ENCODE measurements at regions not wholly inside any gene's neighbourhood (a gene's known extent, or its start where the extent isn't known, plus 50 kb on each side); places are given as distances from the start of the nearest gene placed in this dataset.
"Not testable (repeated sequence)": the region's sequence is repeated elsewhere in the genome, so short reads cannot be mapped to it uniquely, and the experiment has no call there.

- Histone ChIP-seq H3K4me1 (ENCODE audit: control insufficient read depth in 1 of 2, low read depth in 2 of 2) (no peaks in the 10 kb centered on the region), H3K27me3 (replicated peaks; ENCODE audit: insufficient read depth) (no peaks in the 10 kb centered on the region), H3K4me3 (no peak overlapping the region), H3K27ac (no peak overlapping the region), H3K9me3 (no peaks in the 10 kb centered on the region), H3K36me3 (no peaks in the 10 kb centered on the region)
- DNase-seq (ENCODE audit: low spot score): no peak
- no peak for ATAC-seq (ENCODE audit: insufficient number of reproducible peaks, low FRiP score, low read depth)
- TF ChIP-seq, protein P1, sequence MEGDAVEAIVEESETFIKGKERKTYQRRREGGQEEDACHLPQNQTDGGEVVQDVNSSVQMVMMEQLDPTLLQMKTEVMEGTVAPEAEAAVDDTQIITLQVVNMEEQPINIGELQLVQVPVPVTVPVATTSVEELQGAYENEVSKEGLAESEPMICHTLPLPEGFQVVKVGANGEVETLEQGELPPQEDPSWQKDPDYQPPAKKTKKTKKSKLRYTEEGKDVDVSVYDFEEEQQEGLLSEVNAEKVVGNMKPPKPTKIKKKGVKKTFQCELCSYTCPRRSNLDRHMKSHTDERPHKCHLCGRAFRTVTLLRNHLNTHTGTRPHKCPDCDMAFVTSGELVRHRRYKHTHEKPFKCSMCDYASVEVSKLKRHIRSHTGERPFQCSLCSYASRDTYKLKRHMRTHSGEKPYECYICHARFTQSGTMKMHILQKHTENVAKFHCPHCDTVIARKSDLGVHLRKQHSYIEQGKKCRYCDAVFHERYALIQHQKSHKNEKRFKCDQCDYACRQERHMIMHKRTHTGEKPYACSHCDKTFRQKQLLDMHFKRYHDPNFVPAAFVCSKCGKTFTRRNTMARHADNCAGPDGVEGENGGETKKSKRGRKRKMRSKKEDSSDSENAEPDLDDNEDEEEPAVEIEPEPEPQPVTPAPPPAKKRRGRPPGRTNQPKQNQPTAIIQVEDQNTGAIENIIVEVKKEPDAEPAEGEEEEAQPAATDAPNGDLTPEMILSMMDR (IDR thresholded peaks at IDR 0.05): no peak
Observed at GRCh38 chr6:86516087-86516486, 421.2 kb upstream of the HTR1E start.

GRCh38 chr6:86511962-86512361, 425.4 kb upstream of the HTR1E start:
- Histone ChIP-seq H3K4me1 (ENCODE audit: control insufficient read depth in 1 of 2, low read depth in 2 of 2) (no peaks in the 10 kb centered on the region), H3K27ac (no peak overlapping the region), H3K4me3 (no peak overlapping the region), H3K9me3 (no peaks in the 10 kb centered on the region), H3K27me3 (replicated peaks; ENCODE audit: insufficient read depth) (no peaks in the 10 kb centered on the region), H3K36me3 (no peaks in the 10 kb centered on the region)
- TF ChIP-seq, protein P1 (IDR thresholded peaks at IDR 0.05): no peak
- no peak for ATAC-seq (ENCODE audit: insufficient number of reproducible peaks, low FRiP score, low read depth)
- no peak for DNase-seq (ENCODE audit: low spot score)

DNA sequence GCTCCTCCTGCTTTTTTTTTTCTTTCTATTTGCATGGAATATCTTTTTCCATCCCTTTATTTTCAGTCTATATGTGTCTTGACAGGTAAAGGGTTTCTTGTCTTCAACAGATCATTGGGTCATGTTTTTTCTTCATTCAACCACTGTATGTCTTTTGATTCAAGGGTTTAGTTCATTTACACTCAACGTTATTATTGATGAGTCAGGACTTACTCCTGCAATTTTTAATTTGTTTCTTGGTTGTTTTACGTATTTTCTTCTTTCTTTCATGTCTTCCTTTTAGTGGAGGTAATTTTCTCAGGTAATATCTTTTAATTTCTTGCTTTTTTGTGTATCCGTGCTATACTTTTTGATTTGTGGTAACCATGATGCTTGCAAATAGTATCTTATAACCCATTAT, 429.1 kb upstream of the HTR1E start:
- Histone ChIP-seq H3K4me1 (ENCODE audit: control insufficient read depth in 1 of 2, low read depth in 2 of 2) (no peaks in the 10 kb centered on the region), H3K9me3 (no peaks in the 10 kb centered on the region), H3K4me3 (no peak overlapping the region), H3K36me3 (no peaks in the 10 kb centered on the region), H3K27ac (no peak overlapping the region), H3K27me3 (replicated peaks; ENCODE audit: insufficient read depth) (no peaks in the 10 kb centered on the region)
- DNase-seq (ENCODE audit: low spot score): no peak
- TF ChIP-seq, protein P1 (IDR thresholded peaks at IDR 0.05): no peak
- ATAC-seq (ENCODE audit: insufficient number of reproducible peaks, low FRiP score, low read depth): no peak

DNA sequence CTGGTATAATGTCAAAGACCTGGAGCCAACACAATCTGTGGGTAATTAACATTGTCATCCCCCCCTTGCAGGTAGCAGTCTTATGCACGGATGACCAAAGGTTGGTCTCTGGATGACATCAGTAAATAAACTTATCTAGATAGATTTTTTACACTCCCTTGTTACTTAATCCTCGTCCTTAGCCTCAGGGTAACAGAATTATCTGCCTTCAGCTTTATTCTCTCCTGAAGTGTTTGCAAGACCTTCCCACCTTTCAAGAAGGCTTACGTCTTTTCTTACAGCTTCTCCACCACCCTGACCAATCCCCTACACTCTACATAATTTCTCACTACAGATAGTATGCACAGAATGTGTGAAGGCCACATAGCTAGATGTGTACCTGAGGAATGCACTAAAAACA, 434.8 kb upstream of the HTR1E start:
- H3K9me3 ChIP-seq: no peaks in the 10 kb centered on the region
- TF ChIP-seq, protein P1 (IDR thresholded peaks at IDR 0.05): no peak
- no peaks in the 10 kb centered on the region for H3K4me1 ChIP-seq (ENCODE audit: control insufficient read depth in 1 of 2, low read depth in 2 of 2)
- DNase-seq (ENCODE audit: low spot score): no peak
- H3K27ac ChIP-seq: no peak overlapping the region
- no peaks in the 10 kb centered on the region for H3K36me3 ChIP-seq
- no peak for ATAC-seq (ENCODE audit: insufficient number of reproducible peaks, low FRiP score, low read depth)
- H3K4me3 ChIP-seq: no peak overlapping the region
- H3K27me3 ChIP-seq (replicated peaks; ENCODE audit: insufficient read depth): no peaks in the 10 kb centered on the region

DNA sequence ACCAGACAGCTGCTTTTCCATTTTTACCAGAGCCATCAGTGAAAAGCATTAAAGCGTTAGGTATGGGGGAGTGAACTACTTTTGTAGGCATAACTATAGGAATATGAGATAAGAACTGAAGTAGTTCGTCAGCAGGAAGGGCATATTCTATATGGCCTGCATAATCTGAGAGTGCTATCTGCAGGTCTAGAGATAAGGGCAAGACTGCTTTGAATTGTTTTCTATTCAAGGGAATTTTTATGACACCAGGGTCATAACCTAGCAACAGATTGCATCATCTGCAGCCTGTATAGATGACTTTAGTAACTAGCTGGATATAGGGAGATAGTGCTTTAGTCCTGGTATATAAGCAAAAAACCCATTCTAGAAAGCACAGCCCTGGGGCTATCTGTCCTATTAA, 437.3 kb upstream of the HTR1E start:
- Histone ChIP-seq H3K9me3 (no peaks in the 10 kb centered on the region), H3K4me3 (no peak overlapping the region), H3K4me1 (ENCODE audit: control insufficient read depth in 1 of 2, low read depth in 2 of 2) (no peaks in the 10 kb centered on the region), H3K27me3 (replicated peaks; ENCODE audit: insufficient read depth) (no peaks in the 10 kb centered on the region), H3K27ac (no peak overlapping the region), H3K36me3 (no peaks in the 10 kb centered on the region)
- DNase-seq (ENCODE audit: low spot score): no peak
- TF ChIP-seq, protein P1 (IDR thresholded peaks at IDR 0.05): no peak
- no peak for ATAC-seq (ENCODE audit: insufficient number of reproducible peaks, low FRiP score, low read depth)

- not testable (repeated sequence) for H3K27ac ChIP-seq; H3K27me3 ChIP-seq (replicated peaks; ENCODE audit: insufficient read depth); ATAC-seq (ENCODE audit: insufficient number of reproducible peaks, low FRiP score, low read depth); DNase-seq (ENCODE audit: low spot score); H3K4me3 ChIP-seq; H3K36me3 ChIP-seq; H3K4me1 ChIP-seq (ENCODE audit: control insufficient read depth in 1 of 2, low read depth in 2 of 2); H3K9me3 ChIP-seq
Observed at GRCh38 chr6:86489042-86489441, 448.3 kb upstream of the HTR1E start.

Measured in thoracic aorta (tissue), 2 donors.